ENCODE measurements at regions not wholly inside any gene's neighbourhood (a gene's known extent, or its start where the extent isn't known, plus 50 kb on each side); places are given as distances from the start of the nearest gene placed in this dataset.

- Histone ChIP-seq H3K4me1 (peaks cover 10% of the 10 kb centered on the region), H3K4me2 (no peak overlapping the region), H3K79me2 (ENCODE audit: low read depth) (no peaks in the 10 kb centered on the region), H4K20me1 (ENCODE audit: low read depth) (no peaks in the 10 kb centered on the region), H3K9me3 (ENCODE audit: low read depth) (no peaks in the 10 kb centered on the region), H3K27ac (no peak overlapping the region), H2AFZ (replicated peaks) (no peak overlapping the region), H3K4me3 (no peak overlapping the region), H3F3A (ENCODE audit: low read depth) (no peaks in the 10 kb centered on the region), H3K36me3 (no peaks in the 10 kb centered on the region), H3K27me3 (no peaks in the 10 kb centered on the region), H3K9ac (no peak overlapping the region)
- no peaks in the 10 kb centered on the region for H3K4me1 Mint-ChIP-seq
- no peak overlapping the region for H3K4me3 Mint-ChIP-seq
- DNase-seq (ENCODE audit: low spot score): no peak
- TF ChIP-seq EZH2 (IDR thresholded peaks at IDR 0.05) (no peak), EZH2phosphoT487 (IDR thresholded peaks at IDR 0.05) (no peak), CTCF (IDR thresholded peaks at IDR 0.05) (no peak)
- no peaks in the 10 kb centered on the region for H3K9me3 Mint-ChIP-seq
- no peak overlapping the region for H3K27ac Mint-ChIP-seq
- H3K27me3 Mint-ChIP-seq (ENCODE audit: insufficient read depth, low read depth): no peaks in the 10 kb centered on the region
- no peaks in the 10 kb centered on the region for H3K36me3 Mint-ChIP-seq
Observed at GRCh38 chr12:28122756-28123155, 67.5 kb upstream of the CCDC91 start.

GRCh38 chr12:28127455-28127854 is 62.8 kb upstream of the CCDC91 start:
- H3K4me1 ChIP-seq: no peaks in the 10 kb centered on the region
- TF ChIP-seq EZH2phosphoT487 (IDR thresholded peaks at IDR 0.05) (no peak), EZH2 (IDR thresholded peaks at IDR 0.05) (no peak), CTCF (IDR thresholded peaks at IDR 0.05) (no peak)
- no peaks in the 10 kb centered on the region for H3K36me3 ChIP-seq
- no peaks in the 10 kb centered on the region for H3F3A ChIP-seq (ENCODE audit: low read depth)
- H3K4me2 ChIP-seq: no peak overlapping the region
- H3K9ac ChIP-seq: no peak overlapping the region
- no peaks in the 10 kb centered on the region for H3K9me3 ChIP-seq (ENCODE audit: low read depth)
- Mint-ChIP-seq H3K27ac (no peak overlapping the region), H3K4me3 (no peak overlapping the region), H3K36me3 (no peaks in the 10 kb centered on the region), H3K9me3 (no peaks in the 10 kb centered on the region), H3K4me1 (no peaks in the 10 kb centered on the region), H3K27me3 (ENCODE audit: insufficient read depth, low read depth) (no peaks in the 10 kb centered on the region)
- no peaks in the 10 kb centered on the region for H4K20me1 ChIP-seq (ENCODE audit: low read depth)
- H2AFZ ChIP-seq (replicated peaks): no peak overlapping the region
- DNase-seq (ENCODE audit: low spot score): no peak
- no peaks in the 10 kb centered on the region for H3K79me2 ChIP-seq (ENCODE audit: low read depth)
- H3K4me3 ChIP-seq: no peak overlapping the region
- H3K27ac ChIP-seq: no peak overlapping the region
- no peaks in the 10 kb centered on the region for H3K27me3 ChIP-seq

GRCh38 chr12:28129031-28129430 is 61.2 kb upstream of the CCDC91 start:
- DNase-seq (ENCODE audit: low spot score): no peak
- H3K9me3 Mint-ChIP-seq: no peaks in the 10 kb centered on the region
- H3K9ac ChIP-seq: no peak overlapping the region
- H3K4me3 ChIP-seq: no peak overlapping the region
- H3K79me2 ChIP-seq (ENCODE audit: low read depth): no peaks in the 10 kb centered on the region
- H3K27ac ChIP-seq: no peak overlapping the region
- no peak overlapping the region for H2AFZ ChIP-seq (replicated peaks)
- no peak overlapping the region for H3K4me3 Mint-ChIP-seq
- no peaks in the 10 kb centered on the region for H3K4me1 ChIP-seq
- H3K4me1 Mint-ChIP-seq: no peaks in the 10 kb centered on the region
- H3K27ac Mint-ChIP-seq: no peak overlapping the region
- H3K27me3 ChIP-seq: no peaks in the 10 kb centered on the region
- no peaks in the 10 kb centered on the region for H4K20me1 ChIP-seq (ENCODE audit: low read depth)
- no peaks in the 10 kb centered on the region for H3F3A ChIP-seq (ENCODE audit: low read depth)
- H3K36me3 ChIP-seq: no peaks in the 10 kb centered on the region
- H3K27me3 Mint-ChIP-seq (ENCODE audit: insufficient read depth, low read depth): no peaks in the 10 kb centered on the region
- no peaks in the 10 kb centered on the region for H3K36me3 Mint-ChIP-seq
- no peaks in the 10 kb centered on the region for H3K9me3 ChIP-seq (ENCODE audit: low read depth)
- H3K4me2 ChIP-seq: no peak overlapping the region
- TF ChIP-seq EZH2 (IDR thresholded peaks at IDR 0.05) (no peak), CTCF (IDR thresholded peaks at IDR 0.05) (no peak), EZH2phosphoT487 (IDR thresholded peaks at IDR 0.05) (no peak)

- no peak overlapping the region for H3K4me3 ChIP-seq
- no peak overlapping the region for H3K9ac ChIP-seq
- no peaks in the 10 kb centered on the region for H3K27me3 ChIP-seq
- H3K9me3 ChIP-seq (ENCODE audit: low read depth): no peaks in the 10 kb centered on the region
- Mint-ChIP-seq H3K36me3 (no peaks in the 10 kb centered on the region), H3K4me1 (no peaks in the 10 kb centered on the region), H3K27me3 (ENCODE audit: insufficient read depth, low read depth) (no peaks in the 10 kb centered on the region), H3K9me3 (no peaks in the 10 kb centered on the region), H3K27ac (no peak overlapping the region), H3K4me3 (no peak overlapping the region)
- H3F3A ChIP-seq (ENCODE audit: low read depth): no peaks in the 10 kb centered on the region
- H3K27ac ChIP-seq: no peak overlapping the region
- no peaks in the 10 kb centered on the region for H3K79me2 ChIP-seq (ENCODE audit: low read depth)
- H3K36me3 ChIP-seq: no peaks in the 10 kb centered on the region
- DNase-seq (ENCODE audit: low spot score): no peak
- TF ChIP-seq EZH2 (IDR thresholded peaks at IDR 0.05): no peak
- TF ChIP-seq EZH2phosphoT487 (IDR thresholded peaks at IDR 0.05): no peak
- TF ChIP-seq CTCF (IDR thresholded peaks at IDR 0.05): no peak
- H4K20me1 ChIP-seq (ENCODE audit: low read depth): no peaks in the 10 kb centered on the region
- H3K4me2 ChIP-seq: no peak overlapping the region
- no peak overlapping the region for H2AFZ ChIP-seq (replicated peaks)
- H3K4me1 ChIP-seq: no peaks in the 10 kb centered on the region
Observed at GRCh38 chr12:28130234-28130624, 60.0 kb upstream of the CCDC91 start.
